NCI-H446 (cell line): ENCODE measurements at regions not wholly inside any gene's neighbourhood (a gene's known extent, or its start where the extent isn't known, plus 50 kb on each side); places are given as distances from the start of the nearest gene placed in this dataset.
A peak's percentile ranks its signal among the peaks of the same experiment; 100 is the strongest.
"Not testable (repeated sequence)": the region's sequence is repeated elsewhere in the genome, so short reads cannot be mapped to it uniquely, and the experiment has no call there.

ENCODE experiments used
- DNase-seq, 2 experiments: peaks; one replicate each; lab custom pipeline; 2025; lab: John Stamatoyannopoulos, UW

GRCh38 chr12:9543341-9543740 lies 64.4 kb downstream of the KLRB1 start:
- not testable (repeated sequence) for DNase-seq

DNA sequence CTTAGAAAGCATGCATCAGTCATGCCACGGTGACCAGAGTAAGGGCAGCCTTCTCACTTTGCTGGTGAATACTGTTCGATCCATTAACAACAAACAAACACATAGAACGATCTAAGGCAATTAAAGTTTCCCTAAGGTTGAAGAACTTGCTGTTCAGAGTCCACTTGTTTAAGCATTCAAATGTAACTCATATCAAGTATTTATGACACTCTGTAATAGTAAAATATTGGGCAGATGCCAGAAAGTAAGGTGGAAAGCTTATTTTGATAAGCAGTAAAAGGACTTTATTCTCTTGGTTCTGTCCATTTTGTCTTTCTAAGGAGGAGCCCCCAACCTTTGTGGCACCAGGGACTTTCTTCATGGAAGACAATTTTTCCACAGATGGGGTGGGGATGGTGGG lies 64.9 kb downstream of the KLRB1 start:
- not testable (repeated sequence) for DNase-seq

DNA sequence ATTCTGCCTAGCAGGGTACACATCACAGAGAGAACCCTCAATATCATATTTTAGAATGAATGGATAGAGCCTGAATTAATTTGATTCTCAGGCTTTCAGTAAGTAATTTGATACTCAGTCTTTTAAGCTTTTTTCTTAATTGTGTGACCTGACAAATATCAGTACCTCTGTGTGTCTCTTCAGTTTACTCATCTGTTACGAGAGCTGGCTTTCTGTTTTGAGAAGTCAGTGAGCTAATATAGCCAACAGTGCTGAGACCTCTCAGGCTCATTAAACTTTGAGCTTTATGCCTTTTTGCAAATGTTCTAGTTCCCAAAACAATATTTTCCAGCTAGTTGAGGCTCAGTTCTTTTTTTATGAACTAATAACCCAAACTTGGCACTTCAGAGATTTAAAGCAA lies 91.8 kb downstream of the KLRB1 start:
- DNase-seq, result not testable (repeated sequence)

GRCh38 chr12:9512695-9513094 lies 95.0 kb downstream of the KLRB1 start:
- DNase-seq, result not testable (repeated sequence)

DNA sequence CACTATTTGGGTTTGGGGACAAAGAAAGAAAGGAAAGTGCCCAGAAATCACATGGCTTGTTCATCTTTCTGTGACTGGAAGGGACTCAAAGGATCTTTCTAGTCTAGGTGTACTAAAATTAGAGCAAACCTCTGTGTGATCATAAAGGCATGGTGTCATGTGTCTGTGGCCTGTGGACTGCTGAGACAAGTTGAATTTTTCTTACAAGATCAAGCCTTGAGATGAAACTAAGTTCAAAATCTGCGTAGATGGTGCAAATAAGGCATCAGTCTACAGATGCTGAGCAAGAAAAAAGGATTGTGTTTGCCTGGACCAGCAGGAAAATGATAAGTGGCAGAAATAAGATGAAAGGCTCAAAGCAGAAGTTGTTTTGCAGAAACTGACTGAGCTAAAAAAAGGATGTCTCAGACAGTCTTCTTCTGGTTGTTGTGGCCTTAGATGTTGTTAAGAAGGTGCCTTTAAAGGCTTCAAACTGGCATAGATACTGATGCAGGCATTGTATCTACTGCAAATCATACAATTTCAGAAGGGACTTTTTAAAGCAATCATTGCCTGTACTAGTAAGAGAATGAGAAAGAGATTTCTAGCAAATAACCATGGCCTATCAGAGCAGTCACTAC lies 97.2 kb downstream of the KLRB1 start:
- not testable (repeated sequence) for DNase-seq

- no peak for DNase-seq
Observed at GRCh38 chr12:9509464-9510161, 98.1 kb downstream of the KLRB1 start.

- no peak for DNase-seq
Observed at GRCh38 chr12:9506746-9507145, 101.0 kb downstream of the KLRB1 start.

GRCh38 chr12:9503384-9503783 lies 104.3 kb downstream of the KLRB1 start:
- DNase-seq, result not testable (repeated sequence)

GRCh38 chr12:9502845-9503244 lies 104.9 kb downstream of the KLRB1 start:
- DNase-seq, result not testable (repeated sequence)

DNA sequence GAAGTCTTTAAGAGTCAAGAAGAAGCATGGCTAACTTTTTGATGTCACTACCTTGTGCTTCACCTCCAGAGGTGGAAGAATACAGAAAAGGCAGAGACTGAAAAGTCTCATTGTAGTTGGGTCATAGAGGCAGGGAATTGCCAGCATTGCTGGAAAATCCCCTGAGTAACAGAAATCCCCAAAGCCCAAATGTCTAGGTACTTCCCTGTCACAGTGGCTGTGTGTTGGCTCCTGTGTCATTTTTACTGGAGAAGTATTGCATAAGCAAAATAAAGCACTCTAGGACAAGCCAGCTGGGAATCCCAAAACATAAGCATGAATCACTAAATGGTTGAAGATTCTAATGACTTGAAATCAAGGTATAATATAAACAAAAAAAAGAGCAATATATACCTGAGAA lies 114.4 kb downstream of the KLRB1 start:
- DNase-seq, result not testable (repeated sequence)

- DNase-seq, result not testable (repeated sequence)
Observed at GRCh38 chr12:9481289-9481688, 126.4 kb downstream of the KLRB1 start.

DNA sequence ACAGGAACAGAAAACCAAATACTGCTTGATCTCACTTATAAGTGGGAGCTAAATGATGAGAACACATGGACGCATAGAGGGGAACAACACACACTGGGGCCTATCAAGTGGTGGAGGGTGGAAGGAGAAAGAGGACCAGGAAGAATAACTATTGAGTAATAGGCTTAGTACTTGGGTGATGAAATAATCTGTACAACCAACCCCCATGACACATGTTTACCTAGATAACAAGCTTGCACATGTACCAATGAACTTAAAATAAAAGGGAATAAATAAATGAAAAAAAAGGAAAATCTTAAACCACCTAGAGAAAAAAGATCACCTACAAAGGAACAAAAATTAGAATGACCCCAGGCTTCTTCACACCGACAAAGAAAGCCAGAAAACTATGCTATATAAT lies 133.5 kb downstream of the KLRB1 start:
- DNase-seq, result not testable (repeated sequence)

- DNase-seq, result not testable (repeated sequence)
Observed at GRCh38 chr12:9473638-9474037, 134.1 kb downstream of the KLRB1 start.

DNA sequence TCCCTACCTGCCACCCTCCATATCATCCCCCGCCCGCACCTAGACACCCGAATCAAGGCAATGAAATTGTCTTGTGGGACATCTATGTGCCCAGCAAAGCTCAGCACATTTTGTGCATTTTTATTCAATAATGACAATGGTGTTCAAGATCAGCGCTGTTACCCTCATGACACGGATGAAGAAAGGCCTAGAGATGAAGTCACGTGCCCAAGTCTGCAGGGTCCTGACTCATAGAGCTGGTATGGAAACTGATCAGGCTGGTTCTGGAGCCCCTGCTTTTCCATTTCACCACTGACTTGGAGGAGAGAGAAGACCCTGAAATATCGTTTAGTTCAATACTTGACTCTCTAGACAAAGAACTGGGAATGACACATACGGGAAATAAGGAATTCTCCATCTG lies 136.2 kb downstream of the KLRB1 start:
- not testable (repeated sequence) for DNase-seq

- DNase-seq, result not testable (repeated sequence)
Observed at GRCh38 chr12:9470367-9470766, 137.3 kb downstream of the KLRB1 start.

GRCh38 chr12:9469956-9470355 lies 137.8 kb downstream of the KLRB1 start:
- DNase-seq, result not testable (repeated sequence)

- DNase-seq, result not testable (repeated sequence)
Observed at GRCh38 chr12:9469463-9469862, 138.3 kb downstream of the KLRB1 start.

DNA sequence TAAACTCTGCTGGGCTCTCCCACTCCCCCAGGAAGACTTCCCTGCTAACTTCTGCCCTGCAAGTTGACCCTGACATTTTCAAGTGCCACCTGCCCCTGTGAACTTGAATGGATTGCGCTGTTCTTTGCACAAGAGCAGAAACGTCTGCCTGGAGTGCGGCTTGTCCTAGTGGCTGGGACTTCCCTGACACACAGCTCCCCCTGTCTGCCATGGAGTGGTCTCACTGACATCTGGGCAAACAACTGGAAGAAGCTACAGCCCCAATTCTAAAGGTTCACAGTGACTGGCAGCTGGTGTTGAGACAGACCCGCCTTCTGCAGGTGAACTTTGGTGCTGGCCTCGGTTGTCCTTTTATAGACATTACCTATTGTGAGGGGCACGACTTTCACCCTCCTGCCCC lies 138.7 kb downstream of the KLRB1 start:
- DNase-seq, result not testable (repeated sequence)

GRCh38 chr12:9468144-9468543 lies 139.6 kb downstream of the KLRB1 start:
- not testable (repeated sequence) for DNase-seq

DNA sequence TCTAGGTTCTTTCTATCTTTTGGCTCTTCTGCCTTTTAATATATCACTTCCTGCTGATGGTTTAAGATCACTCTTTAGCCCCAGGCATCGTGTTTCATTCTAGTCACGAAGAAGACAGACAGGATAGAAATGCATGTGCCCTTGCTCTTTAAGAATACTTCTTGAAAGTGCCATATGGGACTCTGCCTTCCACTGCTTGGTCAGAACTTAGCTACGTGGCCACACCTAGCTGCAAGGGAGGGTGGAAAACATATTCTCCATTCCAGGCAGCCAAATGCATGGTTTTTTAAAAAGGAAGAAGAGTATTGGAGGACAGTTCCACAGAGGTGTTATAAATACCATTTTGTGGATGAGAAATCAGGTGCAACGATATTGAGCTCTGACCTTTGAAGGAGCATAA lies 143.3 kb downstream of the KLRB1 start:
- DNase-seq, result no peak

DNA sequence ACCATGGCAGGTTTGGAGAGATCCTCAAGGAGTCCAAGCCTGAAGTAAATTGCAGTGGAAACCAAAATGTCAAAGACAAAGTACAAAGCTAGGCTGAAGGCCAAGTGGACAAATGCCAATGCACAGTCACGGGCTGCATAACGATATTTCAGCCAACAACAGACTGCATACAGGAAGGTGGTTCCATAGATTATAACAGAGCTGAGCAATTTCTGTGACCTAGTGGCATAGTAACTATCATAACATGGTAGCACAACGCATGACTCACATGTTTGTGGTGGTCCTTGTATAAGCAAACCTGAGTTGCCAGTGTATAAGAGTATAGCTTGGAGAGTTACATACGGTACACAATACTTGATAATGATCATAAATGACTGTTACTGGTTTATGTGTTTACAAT lies 152.2 kb downstream of the KLRB1 start:
- DNase-seq, result not testable (repeated sequence)

DNA sequence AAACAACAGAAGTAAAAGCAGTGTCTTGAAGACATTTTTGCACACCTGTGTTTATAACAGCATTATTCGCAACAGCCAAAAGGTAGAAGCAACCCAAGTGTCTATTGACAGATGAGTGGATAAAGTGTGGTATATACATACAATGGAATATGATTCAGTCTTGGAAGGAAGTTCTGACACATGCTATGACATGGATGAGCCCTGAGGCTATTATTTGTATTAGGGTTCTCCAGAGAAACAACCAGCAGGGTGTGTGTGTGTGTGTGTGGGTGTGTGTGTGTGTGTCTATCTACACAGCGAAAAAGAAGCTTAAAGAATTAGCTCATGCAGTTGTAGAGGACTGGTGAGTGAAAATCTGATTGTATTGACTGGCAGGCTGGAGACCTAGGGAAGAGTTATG lies 153.7 kb downstream of the KLRB1 start:
- not testable (repeated sequence) for DNase-seq

DNA sequence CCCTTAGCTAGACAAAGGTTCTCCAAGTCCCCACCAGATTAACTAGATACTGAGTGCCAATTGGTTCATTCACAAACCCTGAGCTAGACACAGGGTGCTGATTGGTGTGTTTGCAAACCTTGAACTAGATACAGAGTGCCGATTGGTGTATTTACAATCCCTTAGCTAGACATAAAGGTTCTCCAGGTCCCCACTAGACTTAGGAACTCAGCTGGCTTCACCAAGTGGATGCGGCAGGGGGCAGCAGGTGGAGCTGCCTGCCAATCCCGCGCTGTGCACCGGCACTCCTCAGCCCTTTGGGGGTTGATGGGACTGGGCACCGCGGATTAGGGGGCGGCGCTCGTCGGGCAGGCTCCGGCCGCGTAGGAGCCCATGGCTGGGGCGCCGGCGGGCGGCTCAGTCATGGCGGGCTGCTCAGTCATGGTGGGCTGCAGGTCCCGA lies 157.6 kb downstream of the KLRB1 start:
- DNase-seq, result peak in 1 of 2 experiments; percentile 54
